ENCODE measurements at regions not wholly inside any gene's neighbourhood (a gene's known extent, or its start where the extent isn't known, plus 50 kb on each side); places are given as distances from the start of the nearest gene placed in this dataset.

- TF ChIP-seq CTCF (IDR thresholded peaks at IDR 0.05 in 2 of 3, conservative IDR thresholded peaks at IDR 0.05 in 1 of 3; ENCODE audit: borderline replicate concordance in 1 of 3, insufficient read depth in 1 of 3, low read depth in 2 of 3, low read length in 2 of 3) (no peak), EZH2phosphoT487 (IDR thresholded peaks at IDR 0.05; ENCODE audit: borderline replicate concordance) (no peak)
These were observed 420.4 kb upstream of the MIS18BP1 start for GRCh38 chr14:45673420-45673819.
